Left ventricle myocardium inferior (tissue), 1 donor: ENCODE measurements at regions not wholly inside any gene's neighbourhood (a gene's known extent, or its start where the extent isn't known, plus 50 kb on each side); places are given as distances from the start of the nearest gene placed in this dataset.

Experiments
- DNase-seq: peaks from one replicate; pipeline ENCODE4 v3.0.0-alpha.2; 2020
- H3K27ac ChIP-seq: fragments of 200-600 bp; replicated peaks from 2 replicates; pipeline ENCODE4 v1.8.0; 2021
- H3K27me3 ChIP-seq: fragments of 200-600 bp; 2 replicates; pipeline ENCODE4 v1.8.0; 2021; ENCODE audit warnings: low read depth
- H3K36me3 ChIP-seq: fragments of 200-600 bp; 2 replicates; pipeline ENCODE4 v1.8.0; 2021
- H3K4me1 ChIP-seq: fragments of 200-600 bp; 2 replicates; pipeline ENCODE4 v1.8.0; 2021
- H3K4me3 ChIP-seq: fragments of 200-600 bp; 2 replicates; pipeline ENCODE4 v1.8.0; 2021; ENCODE audit warnings: mild to moderate bottlenecking, moderate library complexity
- H3K9me3 ChIP-seq: fragments of 200-600 bp; replicated peaks from 2 replicates; pipeline ENCODE4 v1.8.0; 2021
- intact Hi-C: fragments of 100-400 bp; cut with micrococcal nuclease; formaldehyde crosslinking; loops from one replicate; pipeline ENCODE4 v1.11.0; 2022
- TF ChIP-seq, protein P1 (sequence below): fragments of 200-600 bp; IDR thresholded peaks from 2 replicates; pipeline ENCODE4 v1.8.0; 2021; ENCODE audit warnings: antibody characterized with exemption, mild to moderate bottlenecking, borderline replicate concordance
- donor health status: DM: no; HTN: yes; CAD: no; lungs with severe emphysema.

DNA sequence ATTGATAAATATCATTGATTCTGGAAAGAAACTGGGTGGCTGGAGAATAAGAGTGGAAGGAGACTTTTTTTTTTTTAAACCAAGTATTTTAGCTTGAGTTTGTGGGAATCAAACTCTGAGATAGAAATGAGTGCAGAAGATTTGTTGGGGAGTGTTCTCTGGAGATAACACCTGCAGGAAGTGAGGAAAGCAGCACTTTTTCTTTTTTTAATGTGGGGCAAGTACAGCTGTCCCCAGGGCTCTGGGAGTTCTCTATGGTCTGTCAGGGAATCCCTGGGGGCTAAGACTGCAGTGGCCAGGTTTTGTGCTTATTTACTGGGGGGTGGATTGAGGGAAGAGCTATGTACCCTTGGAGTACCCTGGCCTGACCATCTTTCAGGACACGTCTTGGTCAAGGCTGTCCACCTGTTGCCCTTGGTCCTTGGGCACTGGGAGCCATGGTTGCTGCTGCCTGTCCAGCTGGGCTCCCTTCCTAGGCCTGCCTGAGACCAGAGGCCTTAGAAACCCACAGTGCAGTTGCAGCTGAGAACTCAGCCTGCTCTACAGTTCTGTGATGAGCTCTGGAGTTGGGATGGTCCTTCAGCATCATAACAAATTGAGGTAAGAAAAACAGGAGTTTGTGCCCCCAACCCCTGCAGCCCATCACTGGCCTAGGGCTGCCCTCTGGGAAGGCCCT, 85.8 kb downstream of the PHAX start:
- intact Hi-C loops, result no loop called here
- TF ChIP-seq, protein P1, sequence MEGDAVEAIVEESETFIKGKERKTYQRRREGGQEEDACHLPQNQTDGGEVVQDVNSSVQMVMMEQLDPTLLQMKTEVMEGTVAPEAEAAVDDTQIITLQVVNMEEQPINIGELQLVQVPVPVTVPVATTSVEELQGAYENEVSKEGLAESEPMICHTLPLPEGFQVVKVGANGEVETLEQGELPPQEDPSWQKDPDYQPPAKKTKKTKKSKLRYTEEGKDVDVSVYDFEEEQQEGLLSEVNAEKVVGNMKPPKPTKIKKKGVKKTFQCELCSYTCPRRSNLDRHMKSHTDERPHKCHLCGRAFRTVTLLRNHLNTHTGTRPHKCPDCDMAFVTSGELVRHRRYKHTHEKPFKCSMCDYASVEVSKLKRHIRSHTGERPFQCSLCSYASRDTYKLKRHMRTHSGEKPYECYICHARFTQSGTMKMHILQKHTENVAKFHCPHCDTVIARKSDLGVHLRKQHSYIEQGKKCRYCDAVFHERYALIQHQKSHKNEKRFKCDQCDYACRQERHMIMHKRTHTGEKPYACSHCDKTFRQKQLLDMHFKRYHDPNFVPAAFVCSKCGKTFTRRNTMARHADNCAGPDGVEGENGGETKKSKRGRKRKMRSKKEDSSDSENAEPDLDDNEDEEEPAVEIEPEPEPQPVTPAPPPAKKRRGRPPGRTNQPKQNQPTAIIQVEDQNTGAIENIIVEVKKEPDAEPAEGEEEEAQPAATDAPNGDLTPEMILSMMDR, result no peak
- Histone ChIP-seq H3K27ac (no peak overlapping the region), H3K4me1 (no peaks in the 10 kb centered on the region), H3K4me3 (no peak overlapping the region), H3K9me3 (no peaks in the 10 kb centered on the region), H3K27me3 (peaks cover 37% of the 10 kb centered on the region), H3K36me3 (no peaks in the 10 kb centered on the region)
- DNase-seq, result no peak

DNA sequence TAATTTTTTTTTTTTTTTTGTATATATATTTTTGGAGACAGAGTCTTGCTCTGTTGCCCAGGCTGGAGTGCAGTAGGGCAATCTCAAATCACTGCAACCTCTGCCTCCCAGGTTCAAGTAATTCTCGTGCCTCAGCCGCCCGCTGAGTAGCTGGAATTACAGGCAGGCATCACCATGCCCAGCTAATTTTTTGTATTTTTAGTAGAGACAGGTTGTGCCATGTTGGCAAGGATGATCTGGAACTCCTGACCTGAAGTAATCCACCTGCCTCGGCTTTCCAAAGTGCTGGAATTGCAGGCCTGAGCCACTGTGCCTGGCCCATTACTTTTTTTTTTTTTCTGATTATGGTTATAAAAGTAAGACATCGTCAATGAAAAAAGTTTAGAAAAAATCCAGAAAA, 84.0 kb upstream of the LMNB1 start:
- no peak overlapping the region for H3K27ac ChIP-seq
- TF ChIP-seq, protein P1, result no peak
- H3K4me1 ChIP-seq, result no peaks in the 10 kb centered on the region
- intact Hi-C loops, result no loop called here
- peaks cover 3% of the 10 kb centered on the region for H3K27me3 ChIP-seq
- H3K4me3 ChIP-seq, result no peak overlapping the region
- DNase-seq, result no peak
- H3K36me3 ChIP-seq, result no peaks in the 10 kb centered on the region
- H3K9me3 ChIP-seq, result no peaks in the 10 kb centered on the region

DNA sequence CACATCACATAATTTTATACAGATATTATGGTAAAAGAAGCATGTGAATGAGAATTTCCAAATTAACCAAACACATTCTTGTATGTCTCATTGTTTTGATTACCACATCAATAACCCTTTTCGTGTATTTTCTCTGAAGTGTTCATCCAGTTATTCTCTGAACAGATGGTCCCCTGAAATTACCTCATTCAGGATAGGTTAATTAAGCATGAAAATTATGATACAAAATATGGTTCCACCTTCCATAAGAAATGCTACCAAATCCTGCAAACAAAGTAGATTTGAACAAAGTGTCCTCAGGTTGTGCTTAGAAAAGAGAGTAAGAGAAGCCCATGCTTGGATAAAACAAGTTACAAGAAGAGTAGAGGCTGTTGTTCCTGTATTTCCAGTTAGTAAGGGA, 83.1 kb upstream of the LMNB1 start:
- Histone ChIP-seq H3K4me3 (no peak overlapping the region), H3K9me3 (no peaks in the 10 kb centered on the region), H3K4me1 (no peaks in the 10 kb centered on the region), H3K27ac (no peak overlapping the region), H3K36me3 (no peaks in the 10 kb centered on the region), H3K27me3 (peaks cover 3% of the 10 kb centered on the region)
- TF ChIP-seq, protein P1, result no peak
- no peak for DNase-seq
- intact Hi-C loops, result no loop called here

DNA sequence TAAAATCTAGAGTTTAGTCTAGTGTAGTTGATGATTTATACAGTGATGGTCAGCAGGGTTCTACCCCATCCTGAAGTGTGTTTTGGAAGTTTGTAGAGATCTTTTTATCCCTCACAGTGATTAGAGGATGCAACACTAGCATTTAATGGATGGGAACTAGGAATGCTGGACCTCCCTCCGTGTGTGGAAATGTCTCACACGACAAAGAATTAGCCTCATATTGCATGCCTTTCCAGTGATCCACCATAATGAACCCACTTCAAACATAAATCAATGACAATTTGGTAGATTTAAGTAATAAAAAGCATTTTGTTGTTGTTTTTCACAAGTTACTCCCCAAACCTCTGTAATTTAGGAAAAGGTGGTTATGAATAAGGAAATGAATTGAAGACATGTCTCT, 82.5 kb upstream of the LMNB1 start:
- no peak overlapping the region for H3K27ac ChIP-seq
- TF ChIP-seq, protein P1, result no peak
- no peaks in the 10 kb centered on the region for H3K4me1 ChIP-seq
- H3K27me3 ChIP-seq, result peaks cover 3% of the 10 kb centered on the region
- H3K9me3 ChIP-seq, result no peaks in the 10 kb centered on the region
- no peak for DNase-seq
- H3K4me3 ChIP-seq, result no peak overlapping the region
- H3K36me3 ChIP-seq, result no peaks in the 10 kb centered on the region
- intact Hi-C loops, result no loop called here

DNA sequence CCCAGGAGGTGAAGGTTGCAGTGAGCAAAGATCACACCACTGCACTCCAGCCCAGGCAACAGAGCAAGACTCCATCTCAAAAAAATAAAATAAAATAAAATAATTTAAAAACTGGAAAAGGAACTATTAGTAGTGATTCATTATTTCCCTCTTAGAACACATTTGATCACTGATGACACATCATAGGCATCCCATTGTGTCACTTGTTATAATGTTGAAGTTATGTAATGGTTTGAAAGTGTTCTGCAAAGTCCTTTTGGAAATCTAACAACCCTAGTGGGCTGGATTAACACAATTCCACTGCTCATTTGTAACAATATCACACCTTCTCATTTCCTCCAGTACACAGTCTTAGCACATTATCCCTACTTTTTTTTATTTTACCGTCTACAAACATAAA, 81.8 kb upstream of the LMNB1 start:
- no peak overlapping the region for H3K27ac ChIP-seq
- TF ChIP-seq, protein P1, result no peak
- no peaks in the 10 kb centered on the region for H3K36me3 ChIP-seq
- intact Hi-C loops, result no loop called here
- DNase-seq, result no peak
- peaks cover 3% of the 10 kb centered on the region for H3K27me3 ChIP-seq
- no peak overlapping the region for H3K4me3 ChIP-seq
- no peaks in the 10 kb centered on the region for H3K4me1 ChIP-seq
- H3K9me3 ChIP-seq, result no peaks in the 10 kb centered on the region
